ENCODE measurements at regions not wholly inside any gene's neighbourhood (a gene's known extent, or its start where the extent isn't known, plus 50 kb on each side); places are given as distances from the start of the nearest gene placed in this dataset.
"Not testable (repeated sequence)": the region's sequence is repeated elsewhere in the genome, so short reads cannot be mapped to it uniquely, and the experiment has no call there.

- Histone ChIP-seq H3K27me3 (ENCODE audit: insufficient read depth, low read length) (no peaks in the 10 kb centered on the region), H2AFZ (ENCODE audit: low read depth, low read length) (no peak overlapping the region), H3K9me3 (ENCODE audit: low read length) (no peaks in the 10 kb centered on the region), H3K4me1 (ENCODE audit: insufficient read depth, low read length) (peaks cover 4% of the 10 kb centered on the region), H3K4me3 (ENCODE audit: low read length) (no peak overlapping the region), H3K36me3 (ENCODE audit: insufficient read depth, low read length) (no peaks in the 10 kb centered on the region)
Observed at GRCh38 chr4:84159762-84160161, 339.3 kb downstream of the NKX6-1 start.

- Histone ChIP-seq H3K9me3 (ENCODE audit: low read length) (no peaks in the 10 kb centered on the region), H3K4me3 (ENCODE audit: low read length) (no peak overlapping the region), H3K4me1 (ENCODE audit: insufficient read depth, low read length) (peaks cover 4% of the 10 kb centered on the region), H2AFZ (ENCODE audit: low read depth, low read length) (no peak overlapping the region), H3K27me3 (ENCODE audit: insufficient read depth, low read length) (no peaks in the 10 kb centered on the region), H3K36me3 (ENCODE audit: insufficient read depth, low read length) (no peaks in the 10 kb centered on the region)
Observed at GRCh38 chr4:84158670-84159069, 340.4 kb downstream of the NKX6-1 start.

GRCh38 chr4:84151574-84151973 is 347.5 kb downstream of the NKX6-1 start:
- no peak overlapping the region for H3K4me3 ChIP-seq (ENCODE audit: low read length)
- no peaks in the 10 kb centered on the region for H3K9me3 ChIP-seq (ENCODE audit: low read length)
- no peak overlapping the region for H2AFZ ChIP-seq (ENCODE audit: low read depth, low read length)
- H3K36me3 ChIP-seq (ENCODE audit: insufficient read depth, low read length) = no peaks in the 10 kb centered on the region
- H3K27me3 ChIP-seq (ENCODE audit: insufficient read depth, low read length) = no peaks in the 10 kb centered on the region
- H3K4me1 ChIP-seq (ENCODE audit: insufficient read depth, low read length) = no peaks in the 10 kb centered on the region

GRCh38 chr4:84150177-84150576 is 348.9 kb downstream of the NKX6-1 start:
- Histone ChIP-seq H3K27me3 (ENCODE audit: insufficient read depth, low read length) (no peaks in the 10 kb centered on the region), H3K4me1 (ENCODE audit: insufficient read depth, low read length) (no peaks in the 10 kb centered on the region), H3K9me3 (ENCODE audit: low read length) (no peaks in the 10 kb centered on the region), H2AFZ (ENCODE audit: low read depth, low read length) (no peak overlapping the region), H3K36me3 (ENCODE audit: insufficient read depth, low read length) (no peaks in the 10 kb centered on the region), H3K4me3 (ENCODE audit: low read length) (no peak overlapping the region)

- H3K27me3 ChIP-seq (ENCODE audit: insufficient read depth, low read length) = no peaks in the 10 kb centered on the region
- H2AFZ ChIP-seq (ENCODE audit: low read depth, low read length) = no peak overlapping the region
- H3K36me3 ChIP-seq (ENCODE audit: insufficient read depth, low read length) = no peaks in the 10 kb centered on the region
- H3K4me1 ChIP-seq (ENCODE audit: insufficient read depth, low read length) = no peaks in the 10 kb centered on the region
- H3K9me3 ChIP-seq (ENCODE audit: low read length) = no peaks in the 10 kb centered on the region
- H3K4me3 ChIP-seq (ENCODE audit: low read length) = no peak overlapping the region
Observed at GRCh38 chr4:84147831-84148230, 351.3 kb downstream of the NKX6-1 start.

- Histone ChIP-seq H2AFZ (ENCODE audit: low read depth, low read length) (no peak overlapping the region), H3K36me3 (ENCODE audit: insufficient read depth, low read length) (no peaks in the 10 kb centered on the region), H3K4me1 (ENCODE audit: insufficient read depth, low read length) (no peaks in the 10 kb centered on the region), H3K4me3 (ENCODE audit: low read length) (no peak overlapping the region), H3K27me3 (ENCODE audit: insufficient read depth, low read length) (no peaks in the 10 kb centered on the region), H3K9me3 (ENCODE audit: low read length) (no peaks in the 10 kb centered on the region)
Observed at GRCh38 chr4:84146300-84146959, 352.7 kb downstream of the NKX6-1 start.

GRCh38 chr4:84145176-84145575 is 353.9 kb downstream of the NKX6-1 start:
- no peak overlapping the region for H3K4me3 ChIP-seq (ENCODE audit: low read length)
- H3K9me3 ChIP-seq (ENCODE audit: low read length) = no peaks in the 10 kb centered on the region
- no peak overlapping the region for H2AFZ ChIP-seq (ENCODE audit: low read depth, low read length)
- H3K36me3 ChIP-seq (ENCODE audit: insufficient read depth, low read length) = no peaks in the 10 kb centered on the region
- H3K4me1 ChIP-seq (ENCODE audit: insufficient read depth, low read length) = no peaks in the 10 kb centered on the region
- no peaks in the 10 kb centered on the region for H3K27me3 ChIP-seq (ENCODE audit: insufficient read depth, low read length)

GRCh38 chr4:84126911-84127310 is 372.2 kb downstream of the NKX6-1 start:
- H3K4me3 ChIP-seq (ENCODE audit: low read length); H3K9me3 ChIP-seq (ENCODE audit: low read length); H3K36me3 ChIP-seq (ENCODE audit: insufficient read depth, low read length); H2AFZ ChIP-seq (ENCODE audit: low read depth, low read length); H3K27me3 ChIP-seq (ENCODE audit: insufficient read depth, low read length); H3K4me1 ChIP-seq (ENCODE audit: insufficient read depth, low read length): not testable (repeated sequence)

GRCh38 chr4:84126061-84126787 is 372.9 kb downstream of the NKX6-1 start:
- no peak overlapping the region for H3K4me3 ChIP-seq (ENCODE audit: low read length)

GRCh38 chr4:84110040-84110439 is 389.1 kb downstream of the NKX6-1 start:
- Histone ChIP-seq H3K36me3 (ENCODE audit: insufficient read depth, low read length) (no peaks in the 10 kb centered on the region), H3K9me3 (ENCODE audit: low read length) (no peaks in the 10 kb centered on the region), H2AFZ (ENCODE audit: low read depth, low read length) (no peak overlapping the region), H3K4me3 (ENCODE audit: low read length) (no peak overlapping the region), H3K4me1 (ENCODE audit: insufficient read depth, low read length) (peaks cover 10% of the 10 kb centered on the region), H3K27me3 (ENCODE audit: insufficient read depth, low read length) (no peaks in the 10 kb centered on the region)

More at GRCh38 chr4:84126061-84126787, 372.9 kb downstream of the NKX6-1 start:
- no peaks in the 10 kb centered on the region for H3K9me3 ChIP-seq (ENCODE audit: low read length)
- H3K27me3 ChIP-seq (ENCODE audit: insufficient read depth, low read length) = no peaks in the 10 kb centered on the region
- no peaks in the 10 kb centered on the region for H3K36me3 ChIP-seq (ENCODE audit: insufficient read depth, low read length)
- no peak overlapping the region for H2AFZ ChIP-seq (ENCODE audit: low read depth, low read length)
- H3K4me1 ChIP-seq (ENCODE audit: insufficient read depth, low read length) = no peaks in the 10 kb centered on the region

- peaks cover 19% of the 10 kb centered on the region for H3K4me1 ChIP-seq (ENCODE audit: insufficient read depth, low read length)
- not testable (repeated sequence) for H3K9me3 ChIP-seq (ENCODE audit: low read length); H3K36me3 ChIP-seq (ENCODE audit: insufficient read depth, low read length); H3K27me3 ChIP-seq (ENCODE audit: insufficient read depth, low read length); H2AFZ ChIP-seq (ENCODE audit: low read depth, low read length); H3K4me3 ChIP-seq (ENCODE audit: low read length)
Observed at GRCh38 chr4:84101653-84102625, 397.2 kb downstream of the NKX6-1 start.

GRCh38 chr4:84100071-84100470 is 399.0 kb downstream of the NKX6-1 start:
- peak overlapping the region; percentile 44 for H2AFZ ChIP-seq (ENCODE audit: low read depth, low read length)
- H3K4me3 ChIP-seq (ENCODE audit: low read length) = no peak overlapping the region
- no peaks in the 10 kb centered on the region for H3K36me3 ChIP-seq (ENCODE audit: insufficient read depth, low read length)
- H3K27me3 ChIP-seq (ENCODE audit: insufficient read depth, low read length) = no peaks in the 10 kb centered on the region
- H3K9me3 ChIP-seq (ENCODE audit: low read length) = no peaks in the 10 kb centered on the region
- peaks cover 19% of the 10 kb centered on the region for H3K4me1 ChIP-seq (ENCODE audit: insufficient read depth, low read length)

- Histone ChIP-seq H3K36me3 (ENCODE audit: insufficient read depth, low read length) (no peaks in the 10 kb centered on the region), H3K27me3 (ENCODE audit: insufficient read depth, low read length) (no peaks in the 10 kb centered on the region), H3K4me3 (ENCODE audit: low read length) (no peak overlapping the region), H3K4me1 (ENCODE audit: insufficient read depth, low read length) (peaks cover 19% of the 10 kb centered on the region), H2AFZ (ENCODE audit: low read depth, low read length) (peak overlapping the region; percentile 44), H3K9me3 (ENCODE audit: low read length) (no peaks in the 10 kb centered on the region)
Observed at GRCh38 chr4:84099599-84099998, 399.5 kb downstream of the NKX6-1 start.
